ENCODE measurements at regions not wholly inside any gene's neighbourhood (a gene's known extent, or its start where the extent isn't known, plus 50 kb on each side); places are given as distances from the start of the nearest gene placed in this dataset.

- TF ChIP-seq CTCF (IDR thresholded peaks at IDR 0.05; ENCODE audit: extremely low read depth in 1 of 2, insufficient read depth in 1 of 2, low read depth in 1 of 2, low read length in 2 of 2), result no peak
- no peak for TF ChIP-seq POLR2AphosphoS5 (IDR thresholded peaks at IDR 0.05; ENCODE audit: insufficient read depth, low read depth, low read length)
- no peak for TF ChIP-seq FOS (IDR thresholded peaks at IDR 0.05; ENCODE audit: borderline replicate concordance, insufficient read depth, low read length)
- no peak for TF ChIP-seq MAX (IDR thresholded peaks at IDR 0.05; ENCODE audit: insufficient read depth, insufficient read length)
- no peak for TF ChIP-seq POLR2A (IDR thresholded peaks at IDR 0.05; ENCODE audit: low read depth, low read length)
- no peak for TF ChIP-seq MYC (IDR thresholded peaks at IDR 0.05; ENCODE audit: low read depth, low read length)
Measured at GRCh38 chr19:28283592-28283991, 929.4 kb downstream of the UQCRFS1 start.

All from endothelial cell of umbilical vein (primary cell).